ENCODE measurements at regions not wholly inside any gene's neighbourhood (a gene's known extent, or its start where the extent isn't known, plus 50 kb on each side); places are given as distances from the start of the nearest gene placed in this dataset.
"Not testable (repeated sequence)": the region's sequence is repeated elsewhere in the genome, so short reads cannot be mapped to it uniquely, and the experiment has no call there.

GRCh38 chr5:112472614-112473013, 53.5 kb upstream of the EPB41L4A start:
- no peak for DNase-seq

- no peak for DNase-seq
These were observed 54.9 kb upstream of the EPB41L4A start for GRCh38 chr5:112473989-112474388.

- peak; percentile 22 for DNase-seq
These were observed 56.8 kb upstream of the EPB41L4A start for GRCh38 chr5:112475747-112476365.

GRCh38 chr5:112479418-112479817, 60.3 kb upstream of the EPB41L4A start:
- DNase-seq, result no peak

- DNase-seq, result no peak
These were observed 61.4 kb upstream of the EPB41L4A start for GRCh38 chr5:112480501-112480900.

GRCh38 chr5:112483704-112484103, 64.6 kb upstream of the EPB41L4A start:
- DNase-seq, result no peak

GRCh38 chr5:112485934-112486355, 66.9 kb upstream of the EPB41L4A start:
- peak; percentile 17 for DNase-seq

- no peak for DNase-seq
These were observed 72.2 kb upstream of the EPB41L4A start for GRCh38 chr5:112491257-112491656.

GRCh38 chr5:112492291-112492690, 73.2 kb upstream of the EPB41L4A start:
- peak; percentile 57 for DNase-seq

- not testable (repeated sequence) for DNase-seq
These were observed 84.8 kb upstream of the EPB41L4A start for GRCh38 chr5:112503749-112504501.

GRCh38 chr5:112509097-112509496, 90.0 kb upstream of the EPB41L4A start:
- not testable (repeated sequence) for DNase-seq

GRCh38 chr5:112511920-112512319, 92.8 kb upstream of the EPB41L4A start:
- no peak for DNase-seq

- peak; percentile 57 for DNase-seq
These were observed 93.8 kb upstream of the EPB41L4A start for GRCh38 chr5:112512901-112513300.

- no peak for DNase-seq
These were observed 95.0 kb upstream of the EPB41L4A start for GRCh38 chr5:112514111-112514510.

GRCh38 chr5:112520474-112520873, 101.4 kb upstream of the EPB41L4A start:
- not testable (repeated sequence) for DNase-seq

GRCh38 chr5:112522891-112523673, 104.0 kb upstream of the EPB41L4A start:
- not testable (repeated sequence) for DNase-seq

- not testable (repeated sequence) for DNase-seq
These were observed 104.7 kb upstream of the EPB41L4A start for GRCh38 chr5:112523674-112524263.

- no peak for DNase-seq
These were observed 106.1 kb upstream of the EPB41L4A start for GRCh38 chr5:112525217-112525616.

GRCh38 chr5:112528928-112529327, 109.9 kb upstream of the EPB41L4A start:
- no peak for DNase-seq

- no peak for DNase-seq
These were observed 110.4 kb upstream of the EPB41L4A start for GRCh38 chr5:112529525-112529924.

GRCh38 chr5:112532654-112533360, 113.7 kb upstream of the EPB41L4A start:
- no peak for DNase-seq

- DNase-seq, result no peak
These were observed 114.3 kb upstream of the EPB41L4A start for GRCh38 chr5:112533362-112533761.

Data from left kidney (tissue), 1 donor.